ENCODE measurements at regions not wholly inside any gene's neighbourhood (a gene's known extent, or its start where the extent isn't known, plus 50 kb on each side); places are given as distances from the start of the nearest gene placed in this dataset.
"Not testable (repeated sequence)": the region's sequence is repeated elsewhere in the genome, so short reads cannot be mapped to it uniquely, and the experiment has no call there.

GRCh38 chr4:124459196-124459940 is 253.2 kb downstream of the ANKRD50 start:
- no peak for DNase-seq

- no peak for DNase-seq
Observed at GRCh38 chr4:124459941-124460310, 252.6 kb downstream of the ANKRD50 start.

GRCh38 chr4:124461592-124461991 is 250.9 kb downstream of the ANKRD50 start:
- DNase-seq = not testable (repeated sequence)

- DNase-seq = no peak
Observed at GRCh38 chr4:124462954-124463828, 249.3 kb downstream of the ANKRD50 start.

- DNase-seq = no peak
Observed at GRCh38 chr4:124464836-124465235, 247.7 kb downstream of the ANKRD50 start.

- DNase-seq = no peak
Observed at GRCh38 chr4:124468360-124468759, 244.2 kb downstream of the ANKRD50 start.

- no peak for DNase-seq
Observed at GRCh38 chr4:124469981-124470380, 242.6 kb downstream of the ANKRD50 start.

GRCh38 chr4:124478470-124478869 is 234.1 kb downstream of the ANKRD50 start:
- DNase-seq = no peak

GRCh38 chr4:124480061-124480460 is 232.5 kb downstream of the ANKRD50 start:
- DNase-seq = no peak

GRCh38 chr4:124481123-124481522 is 231.4 kb downstream of the ANKRD50 start:
- DNase-seq = no peak

- DNase-seq = no peak
Observed at GRCh38 chr4:124483048-124483906, 229.3 kb downstream of the ANKRD50 start.

- DNase-seq = no peak
Observed at GRCh38 chr4:124484008-124484407, 228.5 kb downstream of the ANKRD50 start.

- no peak for DNase-seq
Observed at GRCh38 chr4:124484940-124485339, 227.6 kb downstream of the ANKRD50 start.

GRCh38 chr4:124486423-124486822 is 226.1 kb downstream of the ANKRD50 start:
- DNase-seq = no peak

GRCh38 chr4:124487651-124488050 is 224.9 kb downstream of the ANKRD50 start:
- no peak for DNase-seq

- no peak for DNase-seq
Observed at GRCh38 chr4:124491361-124492145, 221.0 kb downstream of the ANKRD50 start.

- no peak for DNase-seq
Observed at GRCh38 chr4:124499261-124499660, 213.3 kb downstream of the ANKRD50 start.

- no peak for DNase-seq
Observed at GRCh38 chr4:124501576-124501975, 211.0 kb downstream of the ANKRD50 start.

- DNase-seq = no peak
Observed at GRCh38 chr4:124504431-124504830, 208.1 kb downstream of the ANKRD50 start.

- no peak for DNase-seq
Observed at GRCh38 chr4:124505211-124505610, 207.3 kb downstream of the ANKRD50 start.

GRCh38 chr4:124509151-124509550 is 203.4 kb downstream of the ANKRD50 start:
- DNase-seq = no peak

- no peak for DNase-seq
Observed at GRCh38 chr4:124514588-124514987, 197.9 kb downstream of the ANKRD50 start.
